ENCODE measurements at regions not wholly inside any gene's neighbourhood (a gene's known extent, or its start where the extent isn't known, plus 50 kb on each side); places are given as distances from the start of the nearest gene placed in this dataset.

DNA sequence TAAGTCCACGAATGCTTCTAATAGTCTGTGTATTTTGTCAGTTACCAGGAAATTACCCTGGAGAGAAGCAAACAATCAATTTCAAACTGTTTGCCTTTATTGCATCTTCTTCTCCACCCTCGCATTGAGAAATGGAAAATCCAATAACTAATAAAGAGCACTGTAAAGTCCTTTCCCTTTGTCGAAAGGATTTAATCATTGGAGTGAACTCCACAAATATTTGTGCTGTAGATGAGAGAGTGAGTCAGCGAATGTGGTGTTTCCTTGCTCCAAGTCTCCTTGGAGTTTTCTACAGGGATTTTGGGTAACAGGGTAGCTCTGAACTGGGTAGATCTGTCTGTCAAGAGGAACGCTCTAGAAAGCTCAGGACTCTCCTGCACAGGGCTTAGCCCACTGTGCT lies 240.2 kb downstream of the KCNS3 start:
- TF ChIP-seq, protein P1, sequence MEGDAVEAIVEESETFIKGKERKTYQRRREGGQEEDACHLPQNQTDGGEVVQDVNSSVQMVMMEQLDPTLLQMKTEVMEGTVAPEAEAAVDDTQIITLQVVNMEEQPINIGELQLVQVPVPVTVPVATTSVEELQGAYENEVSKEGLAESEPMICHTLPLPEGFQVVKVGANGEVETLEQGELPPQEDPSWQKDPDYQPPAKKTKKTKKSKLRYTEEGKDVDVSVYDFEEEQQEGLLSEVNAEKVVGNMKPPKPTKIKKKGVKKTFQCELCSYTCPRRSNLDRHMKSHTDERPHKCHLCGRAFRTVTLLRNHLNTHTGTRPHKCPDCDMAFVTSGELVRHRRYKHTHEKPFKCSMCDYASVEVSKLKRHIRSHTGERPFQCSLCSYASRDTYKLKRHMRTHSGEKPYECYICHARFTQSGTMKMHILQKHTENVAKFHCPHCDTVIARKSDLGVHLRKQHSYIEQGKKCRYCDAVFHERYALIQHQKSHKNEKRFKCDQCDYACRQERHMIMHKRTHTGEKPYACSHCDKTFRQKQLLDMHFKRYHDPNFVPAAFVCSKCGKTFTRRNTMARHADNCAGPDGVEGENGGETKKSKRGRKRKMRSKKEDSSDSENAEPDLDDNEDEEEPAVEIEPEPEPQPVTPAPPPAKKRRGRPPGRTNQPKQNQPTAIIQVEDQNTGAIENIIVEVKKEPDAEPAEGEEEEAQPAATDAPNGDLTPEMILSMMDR (IDR thresholded peaks at IDR 0.05), result no peak
- TF ChIP-seq POLR2A (IDR thresholded peaks at IDR 0.05), result no peak
